SU-DHL-6 (cell line): ENCODE measurements at regions not wholly inside any gene's neighbourhood (a gene's known extent, or its start where the extent isn't known, plus 50 kb on each side); places are given as distances from the start of the nearest gene placed in this dataset.

Source experiments
- H2AFZ ChIP-seq: fragments of 200-600 bp; sonication (generic); 2 replicates; pipeline ENCODE4 v1.6.1; 2014; ENCODE audit warnings: low read depth, mild to moderate bottlenecking, moderate library complexity, mixed read lengths, antibody characterized with exemption, low read length; ENCODE audit not compliant: severe bottlenecking
- H3F3A ChIP-seq: fragments of 200-600 bp; shearing (Covaris generic); 2 replicates; pipeline ENCODE4 v1.6.0; 2016; ENCODE audit warnings: antibody characterized with exemption, mild to moderate bottlenecking; ENCODE audit not compliant: insufficient read depth
- H3K27ac ChIP-seq: fragments of 200-600 bp; sonication (generic); 2 replicates; pipeline ENCODE4 v1.5.1; 2016; ENCODE audit warnings: low read depth, mild to moderate bottlenecking, low read length, moderate library complexity, mixed read lengths
- H3K27me3 ChIP-seq: fragments of 200-600 bp; sonication (generic), shearing (Covaris generic); 2 replicates; pipeline ENCODE4 v1.6.0; 2014; ENCODE audit warnings: mild to moderate bottlenecking, low read length
- H3K36me3 ChIP-seq: fragments of 200-600 bp; sonication (generic); 2 replicates; pipeline ENCODE4 v1.6.1; 2014; ENCODE audit warnings: mild to moderate bottlenecking, low read length, mixed read lengths
- H3K4me2 ChIP-seq: fragments of 300-600, 200-600 bp; shearing (Covaris generic), sonication (generic); 2 replicates; pipeline ENCODE4 v1.6.0; 2014; ENCODE audit warnings: low read length, low read depth, mild to moderate bottlenecking; ENCODE audit not compliant: poor library complexity, severe bottlenecking
- H3K4me3 ChIP-seq: fragments of 200-600 bp; sonication (generic); 2 replicates; pipeline ENCODE4 v1.5.1; 2014; ENCODE audit warnings: antibody characterized with exemption, low read length, mild to moderate bottlenecking, mixed read lengths; ENCODE audit not compliant: insufficient read depth, poor library complexity, severe bottlenecking
- H3K79me2 ChIP-seq: fragments of 200-600 bp; sonication (generic); 2 replicates; pipeline ENCODE4 v1.6.1; 2014; ENCODE audit warnings: mild to moderate bottlenecking, low read length, moderate library complexity; ENCODE audit not compliant: insufficient read depth
- H3K9ac ChIP-seq: fragments of 200-600 bp; sonication (generic); 2 replicates; pipeline ENCODE4 v1.7.0; 2014; ENCODE audit warnings: mild to moderate bottlenecking, low read length
- H3K9me2 ChIP-seq: fragments of 200-600 bp; sonication (generic); replicated peaks from 2 replicates; pipeline ENCODE4 v1.6.1; 2014; ENCODE audit warnings: low read length; ENCODE audit not compliant: insufficient read depth
- H3K9me3 ChIP-seq: fragments of 200-600 bp; sonication (generic); 2 replicates; pipeline ENCODE4 v1.6.1; 2014; ENCODE audit warnings: low read length, mixed read lengths; ENCODE audit not compliant: insufficient read depth
- H4K20me1 ChIP-seq: fragments of 200-600 bp; sonication (generic); 2 replicates; pipeline ENCODE4 v1.6.1; 2014; ENCODE audit warnings: low read depth, mild to moderate bottlenecking, antibody characterized with exemption, low read length, moderate library complexity, mixed read lengths
- EZH2phosphoT487 ChIP-seq: fragments of 200-600 bp; sonication (generic), shearing (Covaris generic); conservative IDR thresholded peaks from 2 replicates; pipeline ENCODE4 v1.6.1; 2018; ENCODE audit warnings: mild to moderate bottlenecking, antibody characterized with exemption, low read length, moderate library complexity, mixed read lengths
- TF ChIP-seq, protein P1 (sequence below): fragments of 200-600 bp; sonication (generic); IDR thresholded peaks from one replicate; pipeline ENCODE4 v1.5.1; 2017; ENCODE audit warnings: antibody characterized with exemption, mild to moderate bottlenecking, low read length, moderate library complexity; ENCODE audit not compliant: insufficient read depth, poor library complexity, severe bottlenecking

DNA sequence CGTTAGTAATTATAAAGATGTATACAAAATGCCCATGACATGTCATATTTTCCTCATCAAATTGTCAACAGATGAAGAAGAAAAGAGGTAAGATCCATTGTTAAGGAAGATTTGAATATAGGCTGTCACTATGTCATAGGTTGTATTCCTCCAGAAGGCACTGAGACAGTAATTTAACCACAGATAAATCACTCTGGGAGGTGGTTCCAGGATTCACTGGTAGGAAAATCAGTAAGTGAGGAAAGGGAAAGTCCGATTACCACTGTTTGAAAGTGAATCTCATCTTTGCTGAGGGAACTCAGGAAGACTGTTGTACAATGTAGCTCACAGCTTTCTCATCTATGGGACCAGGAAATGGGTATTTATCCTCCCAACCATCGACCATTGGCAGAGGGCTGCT, 152.8 kb upstream of the TMEFF2 start:
- TF ChIP-seq, protein P1, sequence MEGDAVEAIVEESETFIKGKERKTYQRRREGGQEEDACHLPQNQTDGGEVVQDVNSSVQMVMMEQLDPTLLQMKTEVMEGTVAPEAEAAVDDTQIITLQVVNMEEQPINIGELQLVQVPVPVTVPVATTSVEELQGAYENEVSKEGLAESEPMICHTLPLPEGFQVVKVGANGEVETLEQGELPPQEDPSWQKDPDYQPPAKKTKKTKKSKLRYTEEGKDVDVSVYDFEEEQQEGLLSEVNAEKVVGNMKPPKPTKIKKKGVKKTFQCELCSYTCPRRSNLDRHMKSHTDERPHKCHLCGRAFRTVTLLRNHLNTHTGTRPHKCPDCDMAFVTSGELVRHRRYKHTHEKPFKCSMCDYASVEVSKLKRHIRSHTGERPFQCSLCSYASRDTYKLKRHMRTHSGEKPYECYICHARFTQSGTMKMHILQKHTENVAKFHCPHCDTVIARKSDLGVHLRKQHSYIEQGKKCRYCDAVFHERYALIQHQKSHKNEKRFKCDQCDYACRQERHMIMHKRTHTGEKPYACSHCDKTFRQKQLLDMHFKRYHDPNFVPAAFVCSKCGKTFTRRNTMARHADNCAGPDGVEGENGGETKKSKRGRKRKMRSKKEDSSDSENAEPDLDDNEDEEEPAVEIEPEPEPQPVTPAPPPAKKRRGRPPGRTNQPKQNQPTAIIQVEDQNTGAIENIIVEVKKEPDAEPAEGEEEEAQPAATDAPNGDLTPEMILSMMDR = no peak
- TF ChIP-seq EZH2phosphoT487 = no peak
- Histone ChIP-seq H2AFZ (no peak overlapping the region), H3K79me2 (no peaks in the 10 kb centered on the region), H3K27me3 (no peaks in the 10 kb centered on the region), H3K4me2 (no peak overlapping the region), H3K9me3 (no peaks in the 10 kb centered on the region), H3K27ac (no peak overlapping the region), H3K4me3 (no peak overlapping the region), H3K36me3 (no peaks in the 10 kb centered on the region), H3K9me2 (no peaks in the 10 kb centered on the region), H3K9ac (no peak overlapping the region), H3F3A (no peaks in the 10 kb centered on the region), H4K20me1 (no peaks in the 10 kb centered on the region)

DNA sequence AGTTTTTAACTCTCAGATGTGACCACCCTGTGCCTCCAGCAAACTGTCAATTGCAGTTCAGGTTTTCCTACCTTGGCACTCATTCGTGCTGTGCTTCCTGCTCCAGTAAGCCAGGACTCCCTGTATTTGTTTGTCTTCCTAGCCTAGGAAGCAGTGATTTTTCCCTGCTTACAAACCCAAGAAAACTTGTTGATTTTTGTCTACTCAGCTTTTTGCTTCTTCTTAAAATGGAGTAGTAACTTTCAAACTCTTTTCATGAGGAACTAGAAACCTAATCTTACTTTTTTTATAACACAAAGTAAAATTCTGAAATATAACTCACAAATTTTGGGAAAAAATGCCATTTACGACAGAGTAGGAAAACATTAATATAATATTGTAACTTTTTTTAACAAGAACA, 150.6 kb upstream of the TMEFF2 start:
- H4K20me1 ChIP-seq = no peaks in the 10 kb centered on the region
- no peaks in the 10 kb centered on the region for H3K9me2 ChIP-seq
- no peaks in the 10 kb centered on the region for H3K9me3 ChIP-seq
- H3K4me2 ChIP-seq = no peak overlapping the region
- H3K27ac ChIP-seq = no peak overlapping the region
- no peaks in the 10 kb centered on the region for H3K36me3 ChIP-seq
- no peaks in the 10 kb centered on the region for H3F3A ChIP-seq
- H3K4me3 ChIP-seq = no peak overlapping the region
- no peak overlapping the region for H3K9ac ChIP-seq
- H3K27me3 ChIP-seq = no peaks in the 10 kb centered on the region
- no peaks in the 10 kb centered on the region for H3K79me2 ChIP-seq
- TF ChIP-seq EZH2phosphoT487 = no peak
- TF ChIP-seq, protein P1 = no peak
- H2AFZ ChIP-seq = no peak overlapping the region

DNA sequence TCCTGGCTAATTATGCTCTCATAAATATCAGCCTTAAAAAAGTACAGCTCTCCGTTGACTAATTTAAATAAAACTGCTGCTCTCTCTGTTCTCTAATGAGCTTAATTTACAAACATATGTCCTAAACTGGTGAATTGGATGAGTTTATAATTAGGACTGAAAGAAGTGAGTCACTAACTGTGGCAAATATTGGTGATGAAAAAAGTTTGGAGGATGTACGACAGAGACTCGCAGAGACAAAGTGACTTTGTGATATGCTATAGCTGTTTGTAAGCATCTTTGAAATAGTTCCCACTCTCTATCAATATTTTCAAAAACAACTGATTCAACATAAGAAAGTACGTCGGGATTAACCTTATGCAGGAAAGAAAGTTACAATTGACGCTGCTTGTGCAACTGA, 138.9 kb upstream of the TMEFF2 start:
- H3K9ac ChIP-seq = no peak overlapping the region
- H3K9me2 ChIP-seq = no peaks in the 10 kb centered on the region
- TF ChIP-seq EZH2phosphoT487 = no peak
- TF ChIP-seq, protein P1 = no peak
- H3K4me2 ChIP-seq = no peak overlapping the region
- H3K27me3 ChIP-seq = no peaks in the 10 kb centered on the region
- H3K36me3 ChIP-seq = no peaks in the 10 kb centered on the region
- no peaks in the 10 kb centered on the region for H4K20me1 ChIP-seq
- no peak overlapping the region for H3K27ac ChIP-seq
- H2AFZ ChIP-seq = no peak overlapping the region
- H3K79me2 ChIP-seq = no peaks in the 10 kb centered on the region
- H3K9me3 ChIP-seq = no peaks in the 10 kb centered on the region
- H3F3A ChIP-seq = no peaks in the 10 kb centered on the region
- H3K4me3 ChIP-seq = no peak overlapping the region

DNA sequence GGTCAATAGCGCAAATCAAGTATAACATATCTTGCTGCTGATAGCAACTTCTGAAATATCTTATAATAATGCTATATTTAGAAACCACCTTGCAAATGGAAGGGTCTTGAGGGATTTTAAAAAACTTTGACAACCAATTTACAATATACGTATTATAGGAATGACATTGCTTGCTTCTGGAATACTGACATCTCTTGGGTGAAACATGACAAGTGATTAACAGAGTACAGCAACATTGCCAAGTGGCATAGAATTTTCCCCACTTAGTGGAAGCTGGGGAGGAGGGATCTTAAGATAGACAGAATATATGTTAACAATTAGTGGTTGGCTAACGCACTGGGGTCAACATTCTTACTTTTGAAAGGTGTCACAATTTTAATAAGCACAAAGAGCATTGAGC, 133.6 kb upstream of the TMEFF2 start:
- Histone ChIP-seq H3K9ac (no peak overlapping the region), H3K9me2 (no peaks in the 10 kb centered on the region), H3K4me3 (no peak overlapping the region), H3K4me2 (no peak overlapping the region), H3F3A (no peaks in the 10 kb centered on the region), H3K27me3 (no peaks in the 10 kb centered on the region), H3K79me2 (no peaks in the 10 kb centered on the region), H4K20me1 (no peaks in the 10 kb centered on the region), H3K36me3 (no peaks in the 10 kb centered on the region), H2AFZ (no peak overlapping the region), H3K27ac (no peak overlapping the region), H3K9me3 (no peaks in the 10 kb centered on the region)
- TF ChIP-seq EZH2phosphoT487 = no peak
- TF ChIP-seq, protein P1 = no peak
